ENCODE measurements at regions not wholly inside any gene's neighbourhood (a gene's known extent, or its start where the extent isn't known, plus 50 kb on each side); places are given as distances from the start of the nearest gene placed in this dataset.
"Not testable (repeated sequence)": the region's sequence is repeated elsewhere in the genome, so short reads cannot be mapped to it uniquely, and the experiment has no call there.

DNA sequence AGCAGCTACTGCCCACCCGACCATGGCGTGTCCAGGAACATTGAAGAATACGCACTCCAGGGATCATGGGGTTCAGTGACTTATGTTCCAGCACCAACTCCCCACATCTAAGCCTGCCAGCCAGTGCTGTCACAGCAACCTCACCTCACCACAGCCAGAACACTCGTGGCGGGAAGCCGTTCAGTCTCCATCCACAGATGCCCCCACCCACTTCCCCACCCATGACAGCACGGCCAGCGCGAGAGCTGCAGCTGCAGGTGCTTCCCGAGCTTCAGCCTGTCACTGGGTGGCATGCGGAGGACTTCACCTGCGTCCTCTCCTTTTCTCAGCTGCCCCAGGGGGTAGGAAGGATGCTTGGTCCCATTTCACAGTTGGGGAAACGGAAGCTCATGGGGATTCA lies 50.3 kb downstream of the RBFOX3 start:
- no peak for DNase-seq
- Histone ChIP-seq H3K27me3 (ENCODE audit: control insufficient read depth, insufficient read depth, low read length) (peaks cover 61% of the 10 kb centered on the region), H3K4me1 (ENCODE audit: control insufficient read depth, insufficient read depth, low read length) (peaks cover 10% of the 10 kb centered on the region), H3K9me3 (replicated peaks; ENCODE audit: control insufficient read depth, low read depth, low read length) (no peaks in the 10 kb centered on the region), H3K36me3 (ENCODE audit: control insufficient read depth, insufficient read depth, low read length) (no peaks in the 10 kb centered on the region), H3K4me3 (ENCODE audit: low read length) (no peak overlapping the region), H3K27ac (ENCODE audit: low read length) (no peak overlapping the region)
- 77% methylated on average over 6 of the region's 13 CpGs for WGBS (ENCODE audit: insufficient coverage)

DNA sequence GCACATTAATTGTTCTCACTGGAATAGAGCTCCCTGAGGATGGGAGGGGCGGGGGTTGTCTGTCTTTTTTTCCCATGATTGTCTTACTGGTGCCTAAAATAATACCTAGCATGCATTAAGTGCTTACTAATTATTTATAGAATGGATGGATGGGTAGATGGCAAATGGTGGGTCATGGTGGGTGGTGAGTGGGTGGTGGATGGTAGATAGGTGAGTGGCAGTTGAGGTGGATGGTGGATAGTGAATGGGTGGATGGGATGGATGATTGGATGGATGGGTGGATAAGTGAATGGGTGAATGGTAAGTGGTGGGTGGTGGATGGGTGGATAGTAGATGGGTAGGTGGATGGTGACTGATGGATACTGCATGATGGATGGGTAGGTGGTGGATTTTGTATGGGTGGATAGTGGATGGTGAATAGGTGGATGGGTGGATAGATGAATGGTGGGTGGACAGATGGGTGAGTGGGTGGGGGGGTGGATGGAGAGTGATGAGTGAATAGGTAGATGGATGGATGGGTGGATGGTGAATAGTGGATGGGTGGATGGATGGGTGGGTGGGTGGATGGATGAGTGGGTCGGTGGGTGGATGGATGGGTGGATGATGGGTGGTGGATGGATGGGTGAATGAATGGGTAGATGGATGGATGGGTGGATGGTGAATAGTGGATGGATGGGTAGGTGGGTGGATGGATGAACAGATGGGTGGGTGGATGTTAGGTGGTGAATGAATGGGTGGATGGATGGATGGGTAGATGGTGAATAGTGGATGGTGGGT lies 51.6 kb downstream of the RBFOX3 start:
- peaks cover 10% of the 10 kb centered on the region for H3K4me1 ChIP-seq (ENCODE audit: control insufficient read depth, insufficient read depth, low read length)
- no peak overlapping the region for H3K27ac ChIP-seq (ENCODE audit: low read length)
- no peaks in the 10 kb centered on the region for H3K36me3 ChIP-seq (ENCODE audit: control insufficient read depth, insufficient read depth, low read length)
- H3K9me3 ChIP-seq (replicated peaks; ENCODE audit: control insufficient read depth, low read depth, low read length) = no peaks in the 10 kb centered on the region
- no peak for DNase-seq
- WGBS (ENCODE audit: insufficient coverage) = 100% methylated on average over 1 of the region's 2 CpGs
- no peak overlapping the region for H3K4me3 ChIP-seq (ENCODE audit: low read length)
- peaks cover 60% of the 10 kb centered on the region for H3K27me3 ChIP-seq (ENCODE audit: control insufficient read depth, insufficient read depth, low read length)

DNA sequence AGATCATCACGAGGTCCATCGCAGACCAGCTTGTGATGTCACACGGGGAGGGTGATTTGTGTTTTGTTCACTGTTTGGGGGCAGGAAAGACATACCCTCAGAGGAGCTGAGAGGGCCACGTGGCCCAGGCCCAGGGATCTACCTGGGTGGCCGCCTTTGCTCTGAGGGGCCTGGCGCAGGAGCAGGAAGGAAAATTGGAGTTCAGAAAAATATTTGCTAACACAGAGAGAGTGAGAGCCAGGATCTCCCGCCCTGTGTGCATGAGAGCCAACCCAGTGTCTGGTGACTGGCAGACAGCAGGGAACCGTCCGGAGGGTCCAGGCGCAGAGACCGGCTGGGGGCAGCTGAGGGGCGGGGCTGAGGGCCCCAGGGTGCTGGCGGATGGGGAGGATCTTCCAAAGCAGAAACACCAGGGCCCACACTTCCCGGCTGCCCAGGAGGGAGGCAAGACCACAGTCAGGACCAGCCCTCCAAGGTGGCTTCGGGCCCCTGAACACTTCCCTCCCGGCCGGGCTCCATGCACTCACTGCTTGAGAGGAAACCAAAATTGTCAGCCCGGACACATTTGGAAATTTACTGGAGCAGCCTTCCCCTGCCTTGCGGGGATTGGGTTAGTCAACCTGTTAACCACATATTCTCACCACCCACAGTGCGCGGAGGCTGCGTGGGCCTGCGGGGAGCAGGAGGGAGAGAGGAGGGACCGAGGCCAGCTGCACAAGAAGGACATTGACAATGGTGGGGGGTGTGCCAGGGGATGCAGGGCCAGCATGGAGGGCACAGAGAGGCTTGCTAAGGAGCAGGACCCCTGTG lies 52.6 kb downstream of the RBFOX3 start:
- Histone ChIP-seq H3K36me3 (ENCODE audit: control insufficient read depth, insufficient read depth, low read length) (no peaks in the 10 kb centered on the region), H3K27ac (ENCODE audit: low read length) (no peak overlapping the region), H3K9me3 (replicated peaks; ENCODE audit: control insufficient read depth, low read depth, low read length) (no peaks in the 10 kb centered on the region), H3K4me3 (ENCODE audit: low read length) (no peak overlapping the region), H3K4me1 (ENCODE audit: control insufficient read depth, insufficient read depth, low read length) (peaks cover 10% of the 10 kb centered on the region), H3K27me3 (ENCODE audit: control insufficient read depth, insufficient read depth, low read length) (peaks cover 54% of the 10 kb centered on the region)
- WGBS (ENCODE audit: insufficient coverage) = 22% methylated on average over 14 of the region's 24 CpGs
- DNase-seq = peak; percentile 43

DNA sequence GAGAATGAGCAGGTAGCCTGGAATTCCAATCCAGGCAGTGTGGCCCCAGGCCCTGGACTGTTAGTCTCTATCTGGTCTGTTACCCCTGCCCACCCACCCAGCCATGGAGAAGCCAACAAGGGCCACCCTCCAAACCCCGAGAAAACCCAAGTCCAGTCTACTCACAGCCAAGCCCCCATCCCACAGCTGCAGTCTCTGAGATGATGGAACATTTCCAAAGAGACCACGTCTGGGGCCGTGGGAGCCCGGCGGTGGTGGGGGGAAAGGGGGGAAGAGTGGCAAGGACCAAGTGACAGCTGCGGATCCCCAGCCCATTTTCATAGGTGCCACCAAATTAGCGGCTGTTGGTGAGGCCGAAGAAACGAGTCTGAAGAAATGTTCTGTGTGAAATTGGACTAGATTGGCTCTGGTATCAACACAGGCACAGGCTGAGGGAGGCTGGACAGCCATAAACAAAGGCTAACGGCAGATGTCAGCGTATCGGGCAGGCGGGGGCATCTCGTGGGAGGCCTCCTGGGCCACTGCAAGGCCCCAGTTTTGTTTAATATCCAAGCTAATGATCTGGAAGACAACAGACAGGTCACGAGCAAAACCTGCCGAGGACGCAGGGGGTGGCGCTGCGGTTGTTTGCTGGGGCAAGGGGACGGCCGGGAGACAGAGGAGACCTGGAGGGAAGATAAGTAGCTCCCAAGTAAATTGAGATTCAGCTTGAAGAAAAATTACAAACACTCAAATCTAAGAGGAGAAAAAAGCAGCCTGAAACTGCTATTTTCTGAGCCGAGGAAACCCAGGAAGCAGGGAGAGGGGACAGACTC lies 53.4 kb downstream of the RBFOX3 start:
- 42% methylated on average over 10 of the region's 22 CpGs for WGBS (ENCODE audit: insufficient coverage)
- Histone ChIP-seq H3K36me3 (ENCODE audit: control insufficient read depth, insufficient read depth, low read length) (no peaks in the 10 kb centered on the region), H3K4me3 (ENCODE audit: low read length) (no peak overlapping the region), H3K27me3 (ENCODE audit: control insufficient read depth, insufficient read depth, low read length) (peaks cover 48% of the 10 kb centered on the region), H3K4me1 (ENCODE audit: control insufficient read depth, insufficient read depth, low read length) (peaks cover 10% of the 10 kb centered on the region), H3K27ac (ENCODE audit: low read length) (no peak overlapping the region), H3K9me3 (replicated peaks; ENCODE audit: control insufficient read depth, low read depth, low read length) (peaks cover under 1% of the 10 kb centered on the region)
- DNase-seq = no peak

DNA sequence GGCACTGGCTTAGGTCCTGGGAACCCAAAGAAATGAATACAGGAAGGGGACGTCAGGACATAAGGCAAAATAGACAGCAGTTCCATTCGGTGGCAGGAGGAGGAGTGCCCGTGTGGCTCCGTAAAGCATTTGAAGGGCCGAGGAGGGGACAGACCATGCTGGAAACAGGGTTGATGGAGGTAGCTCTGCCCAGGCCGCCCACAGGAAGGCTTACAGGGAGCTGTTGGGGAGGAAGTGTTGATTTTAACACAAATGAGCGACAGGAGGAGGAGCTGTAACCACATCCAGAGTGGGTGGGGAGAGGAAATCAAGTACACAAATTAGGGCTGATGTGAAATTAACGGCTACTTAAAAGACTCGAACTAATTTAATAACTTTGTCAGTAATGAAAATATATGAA lies 54.6 kb downstream of the RBFOX3 start:
- Histone ChIP-seq H3K36me3 (ENCODE audit: control insufficient read depth, insufficient read depth, low read length) (no peaks in the 10 kb centered on the region), H3K27me3 (ENCODE audit: control insufficient read depth, insufficient read depth, low read length) (peaks cover 40% of the 10 kb centered on the region), H3K27ac (ENCODE audit: low read length) (no peak overlapping the region), H3K9me3 (replicated peaks; ENCODE audit: control insufficient read depth, low read depth, low read length) (peaks cover 2% of the 10 kb centered on the region), H3K4me3 (ENCODE audit: low read length) (no peak overlapping the region), H3K4me1 (ENCODE audit: control insufficient read depth, insufficient read depth, low read length) (peaks cover 10% of the 10 kb centered on the region)
- WGBS (ENCODE audit: insufficient coverage) = 46% methylated on average over 7 of the region's 9 CpGs
- no peak for DNase-seq

DNA sequence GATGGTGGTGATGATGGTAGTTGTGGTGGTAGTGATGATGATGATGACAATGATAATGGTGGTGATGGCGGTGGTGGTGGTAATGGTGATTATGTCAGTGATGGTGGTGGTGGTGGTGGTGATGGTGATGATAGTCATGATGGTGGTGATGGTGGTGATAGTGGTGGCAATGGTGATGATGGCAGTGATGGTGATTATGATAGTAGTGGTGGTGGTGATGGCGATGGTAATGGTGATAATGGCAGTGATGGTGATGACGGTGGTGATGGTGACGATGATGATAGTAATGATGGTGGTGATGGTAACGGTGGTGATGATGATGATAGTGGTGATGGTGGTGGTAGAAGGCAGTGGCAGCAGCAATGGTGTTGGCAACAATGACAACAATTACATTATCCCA lies 55.3 kb downstream of the RBFOX3 start:
- Histone ChIP-seq H3K27me3 (ENCODE audit: control insufficient read depth, insufficient read depth, low read length) (peaks cover 33% of the 10 kb centered on the region), H3K36me3 (ENCODE audit: control insufficient read depth, insufficient read depth, low read length) (no peaks in the 10 kb centered on the region), H3K4me1 (ENCODE audit: control insufficient read depth, insufficient read depth, low read length) (peaks cover 10% of the 10 kb centered on the region), H3K4me3 (ENCODE audit: low read length) (no peak overlapping the region), H3K9me3 (replicated peaks; ENCODE audit: control insufficient read depth, low read depth, low read length) (peaks cover 2% of the 10 kb centered on the region), H3K27ac (ENCODE audit: low read length) (no peak overlapping the region)
- DNase-seq = no peak
- WGBS (ENCODE audit: insufficient coverage) = 94% methylated on average over 4 of the region's 5 CpGs

DNA sequence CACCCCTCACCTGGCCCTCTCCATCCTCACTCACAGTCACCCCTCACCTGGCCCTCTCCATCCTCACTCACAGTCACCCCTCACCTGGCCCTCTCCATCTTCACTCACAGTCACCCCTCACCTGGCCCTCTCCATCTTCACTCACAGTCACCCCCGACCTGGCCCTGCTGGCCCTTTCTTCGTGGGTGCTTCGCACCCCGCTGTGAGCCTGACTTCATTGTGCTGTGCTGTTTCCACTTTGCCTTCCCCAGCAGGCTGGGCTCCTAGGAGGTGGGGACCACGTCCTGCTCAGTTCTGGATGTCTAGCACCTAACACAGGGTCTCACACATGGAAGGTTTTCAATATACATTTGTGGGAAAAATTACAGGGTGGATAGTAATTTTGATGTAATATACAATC lies 56.5 kb downstream of the RBFOX3 start:
- not testable (repeated sequence) for H3K27ac ChIP-seq (ENCODE audit: low read length); H3K36me3 ChIP-seq (ENCODE audit: control insufficient read depth, insufficient read depth, low read length); DNase-seq; H3K9me3 ChIP-seq (replicated peaks; ENCODE audit: control insufficient read depth, low read depth, low read length); H3K4me3 ChIP-seq (ENCODE audit: low read length)
- Histone ChIP-seq H3K27me3 (ENCODE audit: control insufficient read depth, insufficient read depth, low read length) (peaks cover 28% of the 10 kb centered on the region), H3K4me1 (ENCODE audit: control insufficient read depth, insufficient read depth, low read length) (peaks cover 13% of the 10 kb centered on the region)
- whole genome bisulfite sequencing (ENCODE audit: insufficient coverage) = 84% methylated on average over 4 of the region's 5 CpGs

DNA sequence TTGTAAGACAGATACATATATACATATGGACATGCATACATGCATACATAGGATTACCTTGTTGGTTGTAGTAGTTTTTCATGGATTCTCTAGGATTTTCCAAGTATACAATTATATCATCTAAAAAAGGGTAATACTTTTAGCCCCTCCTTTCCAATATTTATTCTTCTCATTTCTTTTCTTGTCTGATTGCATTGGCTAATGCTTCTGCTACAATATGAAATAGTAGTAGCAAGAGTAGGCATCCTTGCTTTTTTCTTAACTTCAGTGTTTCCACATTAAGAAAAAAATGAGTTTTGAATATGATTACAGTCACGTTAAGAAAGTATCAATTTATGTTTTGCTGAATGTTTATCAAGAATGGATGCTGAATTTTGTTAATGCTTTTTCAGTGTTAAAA lies 58.0 kb downstream of the RBFOX3 start:
- Histone ChIP-seq H3K27ac (ENCODE audit: low read length) (no peak overlapping the region), H3K4me3 (ENCODE audit: low read length) (no peak overlapping the region), H3K27me3 (ENCODE audit: control insufficient read depth, insufficient read depth, low read length) (peaks cover 16% of the 10 kb centered on the region), H3K36me3 (ENCODE audit: control insufficient read depth, insufficient read depth, low read length) (no peaks in the 10 kb centered on the region), H3K9me3 (replicated peaks; ENCODE audit: control insufficient read depth, low read depth, low read length) (peaks cover 2% of the 10 kb centered on the region), H3K4me1 (ENCODE audit: control insufficient read depth, insufficient read depth, low read length) (peaks cover 12% of the 10 kb centered on the region)
- WGBS (ENCODE audit: insufficient coverage) = no CpG with 5 or more reads among the region's 1 CpG
- no peak for DNase-seq

DNA sequence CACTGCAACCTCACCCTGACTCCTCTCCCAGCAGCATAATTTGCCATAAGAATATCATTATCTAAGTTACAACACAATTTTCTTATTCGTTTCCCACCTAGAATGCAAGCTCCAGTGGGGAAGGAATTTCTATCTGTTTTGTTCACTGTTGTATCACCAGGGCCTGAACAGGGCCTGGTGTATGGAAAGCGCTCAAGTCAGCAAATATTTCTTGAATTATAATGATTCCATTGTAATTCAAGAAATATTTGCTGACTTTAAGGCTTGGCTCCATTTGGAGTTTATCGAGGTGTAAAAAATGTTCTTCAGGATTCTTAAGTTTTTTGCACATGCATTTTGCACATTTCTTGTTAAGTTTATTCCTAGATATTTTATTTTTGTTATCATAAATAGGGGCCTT lies 58.4 kb downstream of the RBFOX3 start:
- Histone ChIP-seq H3K27ac (ENCODE audit: low read length) (no peak overlapping the region), H3K27me3 (ENCODE audit: control insufficient read depth, insufficient read depth, low read length) (peaks cover 12% of the 10 kb centered on the region), H3K4me3 (ENCODE audit: low read length) (no peak overlapping the region), H3K9me3 (replicated peaks; ENCODE audit: control insufficient read depth, low read depth, low read length) (peaks cover 2% of the 10 kb centered on the region), H3K4me1 (ENCODE audit: control insufficient read depth, insufficient read depth, low read length) (peaks cover 8% of the 10 kb centered on the region), H3K36me3 (ENCODE audit: control insufficient read depth, insufficient read depth, low read length) (no peaks in the 10 kb centered on the region)
- no CpG with 5 or more reads among the region's 3 CpGs for WGBS (ENCODE audit: insufficient coverage)
- no peak for DNase-seq

Data from muscle of leg (tissue), 3 donors.